HepG2 (cell line): ENCODE measurements at regions not wholly inside any gene's neighbourhood (a gene's known extent, or its start where the extent isn't known, plus 50 kb on each side); places are given as distances from the start of the nearest gene placed in this dataset.

Experiments
- CAMTA2 ChIP-seq: sonication (generic); formaldehyde crosslinking; IDR thresholded peaks from 2 replicates; pipeline ENCODE4 v1.4.0; 2020; ENCODE audit warnings: mild to moderate bottlenecking, missing genetic modification reagents, borderline replicate concordance
- CREBL2 ChIP-seq: sonication (generic); formaldehyde crosslinking; IDR thresholded peaks from 2 replicates; pipeline ENCODE4 v1.8.1; 2023; ENCODE audit warnings: missing genetic modification reagents, mild to moderate bottlenecking, borderline replicate concordance
- FOSL1 ChIP-seq: sonication (generic); formaldehyde crosslinking; IDR thresholded peaks from 2 replicates; pipeline ENCODE4 v1.9.0; 2021; ENCODE audit warnings: missing genetic modification reagents, borderline replicate concordance
- FOXC1 ChIP-seq: sonication (generic); formaldehyde crosslinking; IDR thresholded peaks from 2 replicates; pipeline ENCODE4 v1.8.0; 2022; ENCODE audit warnings: mild to moderate bottlenecking, missing genetic modification reagents, borderline replicate concordance
- HDAC1 ChIP-seq: sonication (generic); formaldehyde crosslinking; IDR thresholded peaks from 2 replicates; pipeline ENCODE4 v1.5.1; 2020; ENCODE audit warnings: mild to moderate bottlenecking, missing genetic modification reagents
- HES4 ChIP-seq: sonication (generic); formaldehyde crosslinking; IDR thresholded peaks from 2 replicates; pipeline ENCODE4 v1.9.0; 2021; ENCODE audit warnings: mild to moderate bottlenecking, missing genetic modification reagents, borderline replicate concordance
- HNF4A ChIP-seq: sonication (generic); formaldehyde crosslinking; IDR thresholded peaks from 2 replicates; pipeline ENCODE4 v1.4.0; 2020; ENCODE audit warnings: missing genetic modification reagents
- KAT7 ChIP-seq: IDR thresholded peaks from 2 replicates; pipeline ENCODE4 v1.6.1; 2018; ENCODE audit warnings: borderline replicate concordance, missing compliant biosample characterization
- MXD1 ChIP-seq: sonication (generic); formaldehyde crosslinking; IDR thresholded peaks from 2 replicates; pipeline ENCODE4 v1.4.0; 2020; ENCODE audit warnings: mild to moderate bottlenecking, missing genetic modification reagents
- RBM22 ChIP-seq: fragments of 200-400 bp; formaldehyde crosslinking; optimal IDR thresholded peaks from 2 replicates; pipeline ENCODE3; 2017; ENCODE audit warnings: mild to moderate bottlenecking, low read length, moderate library complexity
- RORA ChIP-seq: sonication (generic); formaldehyde crosslinking; IDR thresholded peaks from 2 replicates; pipeline ENCODE4 v1.5.0; 2020; ENCODE audit warnings: mild to moderate bottlenecking, missing genetic modification reagents, moderate library complexity
- U2AF1 ChIP-seq: fragments of 200-400 bp; formaldehyde crosslinking; optimal IDR thresholded peaks from 2 replicates; pipeline ENCODE3; 2017; ENCODE audit warnings: mild to moderate bottlenecking, low read depth, low read length
- XBP1 ChIP-seq: sonication (generic); formaldehyde crosslinking; IDR thresholded peaks from 2 replicates; pipeline ENCODE4 v1.5.0; 2020; ENCODE audit warnings: missing genetic modification reagents
- ZBTB8A ChIP-seq: sonication (generic); formaldehyde crosslinking; IDR thresholded peaks from 2 replicates; pipeline ENCODE4 v1.4.0; 2020; ENCODE audit warnings: mild to moderate bottlenecking, low read depth, missing genetic modification reagents, borderline replicate concordance
- ZNF276 ChIP-seq: sonication (generic); formaldehyde crosslinking; IDR thresholded peaks from 2 replicates; pipeline ENCODE4 v1.4.0; 2020; ENCODE audit warnings: mild to moderate bottlenecking, low read depth, missing genetic modification reagents
- ZNF296 ChIP-seq: sonication (generic); formaldehyde crosslinking; conservative IDR thresholded peaks from 2 replicates; pipeline ENCODE4 v1.5.0; 2020; ENCODE audit warnings: mild to moderate bottlenecking, missing genetic modification reagents
- ZNF589 ChIP-seq: sonication (generic); formaldehyde crosslinking; conservative IDR thresholded peaks from 2 replicates; pipeline ENCODE4 v1.8.0; 2022; ENCODE audit warnings: mild to moderate bottlenecking, moderate library complexity, missing genetic modification reagents
- ZNF772 ChIP-seq: sonication (generic); formaldehyde crosslinking; IDR thresholded peaks from 2 replicates; pipeline ENCODE4 v1.5.0; 2020; ENCODE audit warnings: mild to moderate bottlenecking, missing genetic modification reagents
- ZNF776 ChIP-seq: sonication (generic); formaldehyde crosslinking; IDR thresholded peaks from 2 replicates; pipeline ENCODE4 v1.4.0; 2020; ENCODE audit warnings: mild to moderate bottlenecking, missing genetic modification reagents
- TF ChIP-seq, protein P1 (sequence below): sonication (generic); formaldehyde crosslinking; conservative IDR thresholded peaks from 2 replicates; pipeline ENCODE4 v1.4.0; 2020; ENCODE audit warnings: missing genetic modification reagents
- TF ChIP-seq, protein P2 (sequence below): sonication (generic); formaldehyde crosslinking; IDR thresholded peaks from 2 replicates; pipeline ENCODE4 v1.4.0; 2020; ENCODE audit warnings: missing genetic modification reagents

- no peak for TF ChIP-seq ZNF776 (CRISPR knock-in tag)
- no peak; the same call in 1 of the 2 replicates for TF ChIP-seq HES4
- no peak for TF ChIP-seq HNF4A (CRISPR knock-in tag)
- no peak for TF ChIP-seq FOSL1 (CRISPR knock-in tag)
- TF ChIP-seq XBP1 (CRISPR knock-in tag) = no peak
- TF ChIP-seq ZNF772 = no peak
- TF ChIP-seq ZNF296 (CRISPR knock-in tag) = no peak
- TF ChIP-seq ZBTB8A (CRISPR knock-in tag) = no peak
- TF ChIP-seq ZNF589 (CRISPR knock-in tag) = no peak
- no peak for TF ChIP-seq MXD1 (CRISPR knock-in tag)
- TF ChIP-seq CAMTA2 (CRISPR knock-in tag) = 0 out of 2 replicates have a peak, but pooled peaks have one; percentile 8
- TF ChIP-seq, protein P1, sequence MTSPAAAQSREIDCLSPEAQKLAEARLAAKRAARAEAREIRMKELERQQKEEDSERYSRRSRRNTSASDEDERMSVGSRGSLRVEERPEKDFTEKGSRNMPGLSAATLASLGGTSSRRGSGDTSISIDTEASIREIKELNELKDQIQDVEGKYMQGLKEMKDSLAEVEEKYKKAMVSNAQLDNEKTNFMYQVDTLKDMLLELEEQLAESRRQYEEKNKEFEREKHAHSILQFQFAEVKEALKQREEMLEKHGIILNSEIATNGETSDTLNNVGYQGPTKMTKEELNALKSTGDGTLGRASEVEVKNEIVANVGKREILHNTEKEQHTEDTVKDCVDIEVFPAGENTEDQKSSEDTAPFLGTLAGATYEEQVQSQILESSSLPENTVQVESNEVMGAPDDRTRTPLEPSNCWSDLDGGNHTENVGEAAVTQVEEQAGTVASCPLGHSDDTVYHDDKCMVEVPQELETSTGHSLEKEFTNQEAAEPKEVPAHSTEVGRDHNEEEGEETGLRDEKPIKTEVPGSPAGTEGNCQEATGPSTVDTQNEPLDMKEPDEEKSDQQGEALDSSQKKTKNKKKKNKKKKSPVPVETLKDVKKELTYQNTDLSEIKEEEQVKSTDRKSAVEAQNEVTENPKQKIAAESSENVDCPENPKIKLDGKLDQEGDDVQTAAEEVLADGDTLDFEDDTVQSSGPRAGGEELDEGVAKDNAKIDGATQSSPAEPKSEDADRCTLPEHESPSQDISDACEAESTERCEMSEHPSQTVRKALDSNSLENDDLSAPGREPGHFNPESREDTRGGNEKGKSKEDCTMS (CRISPR knock-in tag) = no peak
- no peak for TF ChIP-seq CREBL2 (CRISPR knock-in tag)
- TF ChIP-seq ZNF276 (CRISPR knock-in tag) = no peak
- TF ChIP-seq FOXC1 = no peak
- TF ChIP-seq, protein P2, sequence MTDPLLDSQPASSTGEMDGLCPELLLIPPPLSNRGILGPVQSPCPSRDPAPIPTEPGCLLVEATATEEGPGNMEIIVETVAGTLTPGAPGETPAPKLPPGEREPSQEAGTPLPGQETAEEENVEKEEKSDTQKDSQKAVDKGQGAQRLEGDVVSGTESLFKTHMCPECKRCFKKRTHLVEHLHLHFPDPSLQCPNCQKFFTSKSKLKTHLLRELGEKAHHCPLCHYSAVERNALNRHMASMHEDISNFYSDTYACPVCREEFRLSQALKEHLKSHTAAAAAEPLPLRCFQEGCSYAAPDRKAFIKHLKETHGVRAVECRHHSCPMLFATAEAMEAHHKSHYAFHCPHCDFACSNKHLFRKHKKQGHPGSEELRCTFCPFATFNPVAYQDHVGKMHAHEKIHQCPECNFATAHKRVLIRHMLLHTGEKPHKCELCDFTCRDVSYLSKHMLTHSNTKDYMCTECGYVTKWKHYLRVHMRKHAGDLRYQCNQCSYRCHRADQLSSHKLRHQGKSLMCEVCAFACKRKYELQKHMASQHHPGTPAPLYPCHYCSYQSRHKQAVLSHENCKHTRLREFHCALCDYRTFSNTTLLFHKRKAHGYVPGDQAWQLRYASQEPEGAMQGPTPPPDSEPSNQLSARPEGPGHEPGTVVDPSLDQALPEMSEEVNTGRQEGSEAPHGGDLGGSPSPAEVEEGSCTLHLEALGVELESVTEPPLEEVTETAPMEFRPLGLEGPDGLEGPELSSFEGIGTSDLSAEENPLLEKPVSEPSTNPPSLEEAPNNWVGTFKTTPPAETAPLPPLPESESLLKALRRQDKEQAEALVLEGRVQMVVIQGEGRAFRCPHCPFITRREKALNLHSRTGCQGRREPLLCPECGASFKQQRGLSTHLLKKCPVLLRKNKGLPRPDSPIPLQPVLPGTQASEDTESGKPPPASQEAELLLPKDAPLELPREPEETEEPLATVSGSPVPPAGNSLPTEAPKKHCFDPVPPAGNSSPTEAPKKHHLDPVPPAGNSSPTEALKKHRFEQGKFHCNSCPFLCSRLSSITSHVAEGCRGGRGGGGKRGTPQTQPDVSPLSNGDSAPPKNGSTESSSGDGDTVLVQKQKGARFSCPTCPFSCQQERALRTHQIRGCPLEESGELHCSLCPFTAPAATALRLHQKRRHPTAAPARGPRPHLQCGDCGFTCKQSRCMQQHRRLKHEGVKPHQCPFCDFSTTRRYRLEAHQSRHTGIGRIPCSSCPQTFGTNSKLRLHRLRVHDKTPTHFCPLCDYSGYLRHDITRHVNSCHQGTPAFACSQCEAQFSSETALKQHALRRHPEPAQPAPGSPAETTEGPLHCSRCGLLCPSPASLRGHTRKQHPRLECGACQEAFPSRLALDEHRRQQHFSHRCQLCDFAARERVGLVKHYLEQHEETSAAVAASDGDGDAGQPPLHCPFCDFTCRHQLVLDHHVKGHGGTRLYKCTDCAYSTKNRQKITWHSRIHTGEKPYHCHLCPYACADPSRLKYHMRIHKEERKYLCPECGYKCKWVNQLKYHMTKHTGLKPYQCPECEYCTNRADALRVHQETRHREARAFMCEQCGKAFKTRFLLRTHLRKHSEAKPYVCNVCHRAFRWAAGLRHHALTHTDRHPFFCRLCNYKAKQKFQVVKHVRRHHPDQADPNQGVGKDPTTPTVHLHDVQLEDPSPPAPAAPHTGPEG (CRISPR knock-in tag) = no peak
- no peak for TF ChIP-seq RBM22
- TF ChIP-seq KAT7 (CRISPR knock-in tag) = no peak
- no peak for TF ChIP-seq U2AF1
- no peak for TF ChIP-seq HDAC1 (CRISPR knock-in tag)
- no peak for TF ChIP-seq RORA (CRISPR knock-in tag)
These were observed 133.5 kb upstream of the MGAT5 start (continued) for GRCh38 chr2:134120406-134120732.
